GM04504 (cell line): ENCODE measurements at regions not wholly inside any gene's neighbourhood (a gene's known extent, or its start where the extent isn't known, plus 50 kb on each side); places are given as distances from the start of the nearest gene placed in this dataset.
"Not testable (repeated sequence)": the region's sequence is repeated elsewhere in the genome, so short reads cannot be mapped to it uniquely, and the experiment has no call there.

ENCODE experiments used
- DNase-seq: peaks from one replicate; pipeline ENCODE4 v3.0.0-alpha.2; 2012; ENCODE audit warnings: low read depth

- not testable (repeated sequence) for DNase-seq
These were observed 752.7 kb downstream of the GALC start for GRCh38 chr14:87240319-87240718.

GRCh38 chr14:87233806-87234384, 759.1 kb downstream of the GALC start:
- DNase-seq = no peak

GRCh38 chr14:87233266-87233665, 759.7 kb downstream of the GALC start:
- DNase-seq = no peak

- no peak for DNase-seq
These were observed 761.5 kb downstream of the GALC start for GRCh38 chr14:87231336-87232026.

GRCh38 chr14:87230726-87231125, 762.3 kb downstream of the GALC start:
- DNase-seq = no peak

- DNase-seq = no peak
These were observed 763.9 kb downstream of the GALC start for GRCh38 chr14:87229131-87229530.

- DNase-seq = no peak
These were observed 776.0 kb downstream of the GALC start for GRCh38 chr14:87217023-87217422.

- no peak for DNase-seq
These were observed 778.4 kb downstream of the GALC start for GRCh38 chr14:87214558-87214957.

- DNase-seq = no peak
These were observed 785.2 kb downstream of the GALC start for GRCh38 chr14:87207756-87208155.

GRCh38 chr14:87205811-87206210, 787.2 kb downstream of the GALC start:
- DNase-seq = no peak

- no peak for DNase-seq
These were observed 789.6 kb downstream of the GALC start for GRCh38 chr14:87203346-87203745.

- DNase-seq = no peak
These were observed 793.6 kb downstream of the GALC start for GRCh38 chr14:87199381-87199780.

- DNase-seq = no peak
These were observed 796.5 kb downstream of the GALC start for GRCh38 chr14:87196436-87196835.

GRCh38 chr14:87187786-87188185, 805.2 kb downstream of the GALC start:
- DNase-seq = no peak

GRCh38 chr14:87186737-87187136, 806.2 kb downstream of the GALC start:
- DNase-seq = no peak

- no peak for DNase-seq
These were observed 806.9 kb downstream of the GALC start for GRCh38 chr14:87185961-87186560.

- DNase-seq = no peak
These were observed 808.8 kb downstream of the GALC start for GRCh38 chr14:87184180-87184579.

GRCh38 chr14:87181288-87181687, 811.7 kb downstream of the GALC start:
- DNase-seq = peak; percentile 13

GRCh38 chr14:87179936-87180335, 813.0 kb downstream of the GALC start:
- DNase-seq = no peak

- no peak for DNase-seq
These were observed 814.7 kb downstream of the GALC start for GRCh38 chr14:87178277-87178676.

GRCh38 chr14:87175175-87175574, 817.8 kb downstream of the GALC start:
- DNase-seq = no peak

- no peak for DNase-seq
These were observed 821.8 kb downstream of the GALC start for GRCh38 chr14:87171141-87171540.

- DNase-seq = no peak
These were observed 822.8 kb downstream of the GALC start for GRCh38 chr14:87170179-87170578.

- DNase-seq = no peak
These were observed 823.6 kb downstream of the GALC start for GRCh38 chr14:87169362-87169761.
